K562 (cell line): ENCODE measurements at regions not wholly inside any gene's neighbourhood (a gene's known extent, or its start where the extent isn't known, plus 50 kb on each side); places are given as distances from the start of the nearest gene placed in this dataset.

Source experiments
- C11orf30 ChIP-seq: fragments of 450-650 bp; IDR thresholded peaks from 2 replicates; pipeline ENCODE4 v1.6.1; 2016; ENCODE audit warnings: low read depth, mild to moderate bottlenecking
- CC2D1A ChIP-seq: fragments of 450-650 bp; IDR thresholded peaks from 2 replicates; pipeline ENCODE4 v1.6.1; 2017; ENCODE audit warnings: mild to moderate bottlenecking
- CXXC5 ChIP-seq: fragments of 250-450 bp; sonication (Bioruptor Pico); IDR thresholded peaks from 2 replicates; pipeline ENCODE4 v1.8.0; 2022; ENCODE audit warnings: inconsistent platforms, mild to moderate bottlenecking, moderate library complexity
- EZH2 ChIP-seq: IDR thresholded peaks from 2 replicates; pipeline ENCODE4 v1.6.1; 2012; ENCODE audit warnings: low read depth, mild to moderate bottlenecking, inconsistent platforms, low read length, borderline replicate concordance
- HDAC6 ChIP-seq: IDR thresholded peaks from 2 replicates; pipeline ENCODE4 v1.6.1; 2012; ENCODE audit warnings: low read depth, mild to moderate bottlenecking, control low read depth, inconsistent platforms, low read length, moderate library complexity
- MXI1 ChIP-seq: IDR thresholded peaks from 2 replicates; pipeline ENCODE4 v1.6.1; 2011; ENCODE audit warnings: low read depth, mild to moderate bottlenecking, improper control_type of control experiment, low read length
- NCOA1 ChIP-seq: fragments of 450-650 bp; IDR thresholded peaks from 2 replicates; pipeline ENCODE4 v1.6.1; 2016; ENCODE audit warnings: low read depth
- SLC30A9 ChIP-seq: fragments of 250-450 bp; sonication (Bioruptor Pico); IDR thresholded peaks from 2 replicates; pipeline ENCODE4 v1.8.0; 2022; ENCODE audit warnings: mild to moderate bottlenecking, moderate library complexity
- ZNF133 ChIP-seq: fragments of 250-450 bp; sonication (Bioruptor Pico); IDR thresholded peaks from 2 replicates; pipeline ENCODE4 v1.4.0; 2020; ENCODE audit warnings: mild to moderate bottlenecking
- ZNF175 ChIP-seq: fragments of 200-800 bp; sonication (Bioruptor generic); IDR thresholded peaks from 2 replicates; pipeline ENCODE4 v1.6.1; 2016; ENCODE audit warnings: low read depth, mild to moderate bottlenecking, missing genetic modification characterization, missing compliant biosample characterization
- ZNF778 ChIP-seq: fragments of 450-650 bp; formaldehyde crosslinking; IDR thresholded peaks from 2 replicates; pipeline ENCODE4 v1.4.0; 2020; ENCODE audit warnings: mild to moderate bottlenecking, moderate library complexity
- TF ChIP-seq, protein P1 (sequence below): fragments of 150-350 bp; conservative IDR thresholded peaks from 2 replicates; pipeline ENCODE4 v1.6.1; 2014; ENCODE audit warnings: low read length
- TF ChIP-seq, protein P2 (sequence below): fragments of 250-450 bp; sonication (Bioruptor Pico); IDR thresholded peaks from 2 replicates; pipeline ENCODE4 v1.8.0; 2022; ENCODE audit warnings: inconsistent platforms, mild to moderate bottlenecking, moderate library complexity, borderline replicate concordance
- TF ChIP-seq, protein P3 (sequence below): fragments of 250-450 bp; sonication (Bioruptor Pico); IDR thresholded peaks from 2 replicates; pipeline ENCODE4 v1.8.0; 2021; ENCODE audit warnings: moderate library complexity, mild to moderate bottlenecking, inconsistent platforms
- TF ChIP-seq, protein P4 (sequence below), 2 experiments: fragments of 450-650 bp; IDR thresholded peaks; 2 replicates each; pipeline ENCODE4 v1.6.1; 2016
- TF ChIP-seq, protein P5 (sequence below): IDR thresholded peaks from 2 replicates; pipeline ENCODE4 v1.6.1; 2011; ENCODE audit not compliant: insufficient read length; ENCODE audit errors: extremely low read depth
- TF ChIP-seq, protein P6 (sequence below): IDR thresholded peaks from 3 replicates; pipeline ENCODE4 v1.6.1; 2011; ENCODE audit warnings: borderline replicate concordance, mild to moderate bottlenecking, moderate library complexity; ENCODE audit not compliant: insufficient read length; ENCODE audit errors: extremely low read depth

DNA sequence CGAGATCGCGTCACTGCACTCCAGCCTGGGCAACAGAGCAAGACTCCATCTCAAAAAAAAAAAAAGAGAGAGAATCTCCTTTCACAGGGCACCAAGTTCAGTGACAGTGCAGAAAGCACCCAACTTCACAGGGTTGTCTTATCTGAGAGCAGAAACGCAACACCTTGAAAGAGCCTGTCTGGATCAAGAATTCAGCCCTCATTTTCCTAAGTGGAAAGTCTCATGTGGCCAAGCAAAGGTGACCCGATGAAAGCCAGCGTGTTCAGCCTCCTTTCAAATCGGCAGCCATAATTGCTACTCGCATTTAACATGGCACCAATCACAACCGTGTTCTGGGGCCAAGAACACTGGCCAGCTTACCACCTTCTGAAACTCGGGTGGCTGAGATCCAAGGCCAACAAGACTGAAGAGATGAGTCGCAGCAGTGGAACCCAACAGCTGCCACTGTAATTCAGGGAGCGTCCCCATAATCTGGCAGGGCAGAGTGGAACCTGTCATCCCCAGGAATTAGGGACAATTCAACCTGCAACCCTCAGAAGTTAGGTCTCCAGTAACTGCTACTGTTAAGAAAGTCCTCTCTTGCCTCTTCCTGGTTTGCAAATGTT, 536.7 kb upstream of the JARID2 start (continued):
- TF ChIP-seq, protein P1, sequence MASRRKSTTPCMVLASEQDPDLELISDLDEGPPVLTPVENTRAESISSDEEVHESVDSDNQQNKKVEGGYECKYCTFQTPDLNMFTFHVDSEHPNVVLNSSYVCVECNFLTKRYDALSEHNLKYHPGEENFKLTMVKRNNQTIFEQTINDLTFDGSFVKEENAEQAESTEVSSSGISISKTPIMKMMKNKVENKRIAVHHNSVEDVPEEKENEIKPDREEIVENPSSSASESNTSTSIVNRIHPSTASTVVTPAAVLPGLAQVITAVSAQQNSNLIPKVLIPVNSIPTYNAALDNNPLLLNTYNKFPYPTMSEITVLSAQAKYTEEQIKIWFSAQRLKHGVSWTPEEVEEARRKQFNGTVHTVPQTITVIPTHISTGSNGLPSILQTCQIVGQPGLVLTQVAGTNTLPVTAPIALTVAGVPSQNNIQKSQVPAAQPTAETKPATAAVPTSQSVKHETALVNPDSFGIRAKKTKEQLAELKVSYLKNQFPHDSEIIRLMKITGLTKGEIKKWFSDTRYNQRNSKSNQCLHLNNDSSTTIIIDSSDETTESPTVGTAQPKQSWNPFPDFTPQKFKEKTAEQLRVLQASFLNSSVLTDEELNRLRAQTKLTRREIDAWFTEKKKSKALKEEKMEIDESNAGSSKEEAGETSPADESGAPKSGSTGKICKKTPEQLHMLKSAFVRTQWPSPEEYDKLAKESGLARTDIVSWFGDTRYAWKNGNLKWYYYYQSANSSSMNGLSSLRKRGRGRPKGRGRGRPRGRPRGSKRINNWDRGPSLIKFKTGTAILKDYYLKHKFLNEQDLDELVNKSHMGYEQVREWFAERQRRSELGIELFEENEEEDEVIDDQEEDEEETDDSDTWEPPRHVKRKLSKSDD: no peak
- TF ChIP-seq MXI1 (no peak), ZNF175 (CRISPR knock-in tag) (no peak), HDAC6 (no peak), CC2D1A (no peak), NCOA1 (no peak), ZNF133 (no peak), EZH2 (no peak), CXXC5 (CRISPR knock-in tag) (peak; percentile 68), SLC30A9 (no peak), ZNF778 (CRISPR knock-in tag) (no peak), C11orf30 (peak; percentile 48; the same call in 1 of the 2 replicates)
- TF ChIP-seq, protein P2, sequence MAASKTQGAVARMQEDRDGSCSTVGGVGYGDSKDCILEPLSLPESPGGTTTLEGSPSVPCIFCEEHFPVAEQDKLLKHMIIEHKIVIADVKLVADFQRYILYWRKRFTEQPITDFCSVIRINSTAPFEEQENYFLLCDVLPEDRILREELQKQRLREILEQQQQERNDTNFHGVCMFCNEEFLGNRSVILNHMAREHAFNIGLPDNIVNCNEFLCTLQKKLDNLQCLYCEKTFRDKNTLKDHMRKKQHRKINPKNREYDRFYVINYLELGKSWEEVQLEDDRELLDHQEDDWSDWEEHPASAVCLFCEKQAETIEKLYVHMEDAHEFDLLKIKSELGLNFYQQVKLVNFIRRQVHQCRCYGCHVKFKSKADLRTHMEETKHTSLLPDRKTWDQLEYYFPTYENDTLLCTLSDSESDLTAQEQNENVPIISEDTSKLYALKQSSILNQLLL (CRISPR knock-in tag): no peak
- TF ChIP-seq, protein P3, sequence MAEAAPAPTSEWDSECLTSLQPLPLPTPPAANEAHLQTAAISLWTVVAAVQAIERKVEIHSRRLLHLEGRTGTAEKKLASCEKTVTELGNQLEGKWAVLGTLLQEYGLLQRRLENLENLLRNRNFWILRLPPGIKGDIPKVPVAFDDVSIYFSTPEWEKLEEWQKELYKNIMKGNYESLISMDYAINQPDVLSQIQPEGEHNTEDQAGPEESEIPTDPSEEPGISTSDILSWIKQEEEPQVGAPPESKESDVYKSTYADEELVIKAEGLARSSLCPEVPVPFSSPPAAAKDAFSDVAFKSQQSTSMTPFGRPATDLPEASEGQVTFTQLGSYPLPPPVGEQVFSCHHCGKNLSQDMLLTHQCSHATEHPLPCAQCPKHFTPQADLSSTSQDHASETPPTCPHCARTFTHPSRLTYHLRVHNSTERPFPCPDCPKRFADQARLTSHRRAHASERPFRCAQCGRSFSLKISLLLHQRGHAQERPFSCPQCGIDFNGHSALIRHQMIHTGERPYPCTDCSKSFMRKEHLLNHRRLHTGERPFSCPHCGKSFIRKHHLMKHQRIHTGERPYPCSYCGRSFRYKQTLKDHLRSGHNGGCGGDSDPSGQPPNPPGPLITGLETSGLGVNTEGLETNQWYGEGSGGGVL (CRISPR knock-in tag): no peak
- TF ChIP-seq, protein P4, sequence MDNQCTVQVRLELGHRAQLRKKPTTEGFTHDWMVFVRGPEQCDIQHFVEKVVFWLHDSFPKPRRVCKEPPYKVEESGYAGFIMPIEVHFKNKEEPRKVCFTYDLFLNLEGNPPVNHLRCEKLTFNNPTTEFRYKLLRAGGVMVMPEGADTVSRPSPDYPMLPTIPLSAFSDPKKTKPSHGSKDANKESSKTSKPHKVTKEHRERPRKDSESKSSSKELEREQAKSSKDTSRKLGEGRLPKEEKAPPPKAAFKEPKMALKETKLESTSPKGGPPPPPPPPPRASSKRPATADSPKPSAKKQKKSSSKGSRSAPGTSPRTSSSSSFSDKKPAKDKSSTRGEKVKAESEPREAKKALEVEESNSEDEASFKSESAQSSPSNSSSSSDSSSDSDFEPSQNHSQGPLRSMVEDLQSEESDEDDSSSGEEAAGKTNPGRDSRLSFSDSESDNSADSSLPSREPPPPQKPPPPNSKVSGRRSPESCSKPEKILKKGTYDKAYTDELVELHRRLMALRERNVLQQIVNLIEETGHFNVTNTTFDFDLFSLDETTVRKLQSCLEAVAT (IDR thresholded peaks at IDR 0.05): no peak
- TF ChIP-seq, protein P5, sequence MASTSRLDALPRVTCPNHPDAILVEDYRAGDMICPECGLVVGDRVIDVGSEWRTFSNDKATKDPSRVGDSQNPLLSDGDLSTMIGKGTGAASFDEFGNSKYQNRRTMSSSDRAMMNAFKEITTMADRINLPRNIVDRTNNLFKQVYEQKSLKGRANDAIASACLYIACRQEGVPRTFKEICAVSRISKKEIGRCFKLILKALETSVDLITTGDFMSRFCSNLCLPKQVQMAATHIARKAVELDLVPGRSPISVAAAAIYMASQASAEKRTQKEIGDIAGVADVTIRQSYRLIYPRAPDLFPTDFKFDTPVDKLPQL: no peak
- TF ChIP-seq, protein P6, sequence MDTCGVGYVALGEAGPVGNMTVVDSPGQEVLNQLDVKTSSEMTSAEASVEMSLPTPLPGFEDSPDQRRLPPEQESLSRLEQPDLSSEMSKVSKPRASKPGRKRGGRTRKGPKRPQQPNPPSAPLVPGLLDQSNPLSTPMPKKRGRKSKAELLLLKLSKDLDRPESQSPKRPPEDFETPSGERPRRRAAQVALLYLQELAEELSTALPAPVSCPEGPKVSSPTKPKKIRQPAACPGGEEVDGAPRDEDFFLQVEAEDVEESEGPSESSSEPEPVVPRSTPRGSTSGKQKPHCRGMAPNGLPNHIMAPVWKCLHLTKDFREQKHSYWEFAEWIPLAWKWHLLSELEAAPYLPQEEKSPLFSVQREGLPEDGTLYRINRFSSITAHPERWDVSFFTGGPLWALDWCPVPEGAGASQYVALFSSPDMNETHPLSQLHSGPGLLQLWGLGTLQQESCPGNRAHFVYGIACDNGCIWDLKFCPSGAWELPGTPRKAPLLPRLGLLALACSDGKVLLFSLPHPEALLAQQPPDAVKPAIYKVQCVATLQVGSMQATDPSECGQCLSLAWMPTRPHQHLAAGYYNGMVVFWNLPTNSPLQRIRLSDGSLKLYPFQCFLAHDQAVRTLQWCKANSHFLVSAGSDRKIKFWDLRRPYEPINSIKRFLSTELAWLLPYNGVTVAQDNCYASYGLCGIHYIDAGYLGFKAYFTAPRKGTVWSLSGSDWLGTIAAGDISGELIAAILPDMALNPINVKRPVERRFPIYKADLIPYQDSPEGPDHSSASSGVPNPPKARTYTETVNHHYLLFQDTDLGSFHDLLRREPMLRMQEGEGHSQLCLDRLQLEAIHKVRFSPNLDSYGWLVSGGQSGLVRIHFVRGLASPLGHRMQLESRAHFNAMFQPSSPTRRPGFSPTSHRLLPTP: no peak
